ENCODE measurements at regions not wholly inside any gene's neighbourhood (a gene's known extent, or its start where the extent isn't known, plus 50 kb on each side); places are given as distances from the start of the nearest gene placed in this dataset.

- no peak for DNase-seq (ENCODE audit: low spot score)
Measured at GRCh38 chr5:61823781-61824180, 482.2 kb upstream of the KIF2A start.

- no peak for DNase-seq (ENCODE audit: low spot score)
Measured at GRCh38 chr5:61824396-61824795, 481.6 kb upstream of the KIF2A start.

- no peak for DNase-seq (ENCODE audit: low spot score)
Measured at GRCh38 chr5:61827445-61827975, 478.5 kb upstream of the KIF2A start.

GRCh38 chr5:61828856-61829255 lies 477.1 kb upstream of the KIF2A start:
- DNase-seq (ENCODE audit: low spot score) = no peak

- DNase-seq (ENCODE audit: low spot score) = no peak
Measured at GRCh38 chr5:61831736-61832135, 474.3 kb upstream of the KIF2A start.

- no peak for DNase-seq (ENCODE audit: low spot score)
Measured at GRCh38 chr5:61837788-61838187, 468.2 kb upstream of the KIF2A start.

GRCh38 chr5:61840361-61840760 lies 465.6 kb upstream of the KIF2A start:
- no peak for DNase-seq (ENCODE audit: low spot score)

- no peak for DNase-seq (ENCODE audit: low spot score)
Measured at GRCh38 chr5:61842840-61843239, 463.2 kb upstream of the KIF2A start.

GRCh38 chr5:61850696-61851095 lies 455.3 kb upstream of the KIF2A start:
- no peak for DNase-seq (ENCODE audit: low spot score)

GRCh38 chr5:61854531-61854930 lies 451.5 kb upstream of the KIF2A start:
- DNase-seq (ENCODE audit: low spot score) = no peak

- DNase-seq (ENCODE audit: low spot score) = no peak
Measured at GRCh38 chr5:61860978-61861377, 445.0 kb upstream of the KIF2A start.

- DNase-seq (ENCODE audit: low spot score) = peak; percentile 40
Measured at GRCh38 chr5:61866930-61867329, 439.1 kb upstream of the KIF2A start.

GRCh38 chr5:61869333-61869732 lies 436.7 kb upstream of the KIF2A start:
- no peak for DNase-seq (ENCODE audit: low spot score)

- no peak for DNase-seq (ENCODE audit: low spot score)
Measured at GRCh38 chr5:61878471-61878870, 427.5 kb upstream of the KIF2A start.

GRCh38 chr5:61881821-61882487 lies 424.1 kb upstream of the KIF2A start:
- peak; percentile 64 for DNase-seq (ENCODE audit: low spot score)

GRCh38 chr5:61882901-61883500 lies 423.0 kb upstream of the KIF2A start:
- no peak for DNase-seq (ENCODE audit: low spot score)

- DNase-seq (ENCODE audit: low spot score) = no peak
Measured at GRCh38 chr5:61884252-61884855, 421.7 kb upstream of the KIF2A start.

GRCh38 chr5:61886214-61886613 lies 419.8 kb upstream of the KIF2A start:
- no peak for DNase-seq (ENCODE audit: low spot score)

- no peak for DNase-seq (ENCODE audit: low spot score)
Measured at GRCh38 chr5:61887271-61887670, 418.7 kb upstream of the KIF2A start.

- no peak for DNase-seq (ENCODE audit: low spot score)
Measured at GRCh38 chr5:61894046-61894445, 412.0 kb upstream of the KIF2A start.

GRCh38 chr5:61896811-61897210 lies 409.2 kb upstream of the KIF2A start:
- DNase-seq (ENCODE audit: low spot score) = no peak

- no peak for DNase-seq (ENCODE audit: low spot score)
Measured at GRCh38 chr5:61897251-61897650, 408.8 kb upstream of the KIF2A start.

- no peak for DNase-seq (ENCODE audit: low spot score)
Measured at GRCh38 chr5:61901997-61902396, 404.0 kb upstream of the KIF2A start.

Data from GM03348 (cell line).